SK-N-SH (cell line): ENCODE measurements at regions not wholly inside any gene's neighbourhood (a gene's known extent, or its start where the extent isn't known, plus 50 kb on each side); places are given as distances from the start of the nearest gene placed in this dataset.

Experiments used
- CTCF ChIA-PET: fragments of 300-600, 350-600 bp; formaldehyde crosslinking; extraction: SDS; loops from one replicate; lab custom pipeline; 2021; lab: Yijun Ruan, JAX
- POLR2A ChIA-PET: fragments of 350-600 bp; sonication (Branson Sonifier 250); formaldehyde crosslinking; extraction: SDS; loops from one replicate; lab custom pipeline; 2020; ENCODE audit warnings: antibody characterized with exemption, inconsistent platforms; lab: Yijun Ruan, JAX
- DNase-seq: peaks from one replicate; pipeline ENCODE4 v3.0.0; 2012
- H2AFZ ChIP-seq: fragments of 200-600 bp; sonication (generic); 2 replicates; pipeline ENCODE4 v1.8.1; 2016; ENCODE audit warnings: antibody characterized with exemption, mild to moderate bottlenecking, low read depth
- H3F3A ChIP-seq: fragments of 200-600 bp; sonication (generic); replicated peaks from 2 replicates; pipeline ENCODE3; 2016; ENCODE audit warnings: antibody characterized with exemption, mild to moderate bottlenecking; ENCODE audit not compliant: insufficient read depth
- H3K27ac ChIP-seq, 2 experiments: fragments of 200-500 bp in 1 of 2; fragments of 200-600 bp in 1 of 2; sonication (Bioruptor generic) in 1 of 2; sonication (generic), shearing (Covaris generic) in 1 of 2; 2 replicates each; pipeline versions ENCODE4 v1.5.1 to v1.6.1; 2014 to 2016; ENCODE audit warnings: low read depth in 2 of 2, inconsistent platforms in 1 of 2, low read length in 1 of 2, mild to moderate bottlenecking in 1 of 2, mixed read lengths in 1 of 2
- H3K27me3 ChIP-seq: fragments of 200-600 bp; sonication (generic), shearing (Covaris generic); 2 replicates; pipeline ENCODE4 v1.6.1; 2016; ENCODE audit warnings: mixed run types; ENCODE audit not compliant: insufficient read depth
- H3K36me3 ChIP-seq, 2 experiments: fragments of 200-500 bp in 1 of 2; fragments of 200-600 bp in 1 of 2; sonication (Bioruptor generic) in 1 of 2; sonication (generic) in 1 of 2; replicated peaks in 1 of 2; 2 replicates each; pipeline versions ENCODE3 to v1.5.1; 2014 to 2016; ENCODE audit warnings: low read length in 1 of 2, mild to moderate bottlenecking in 1 of 2; ENCODE audit not compliant: insufficient read depth in 2 of 2, control insufficient read depth in 1 of 2
- H3K4me1 ChIP-seq, 2 experiments: fragments of 200-500 bp in 1 of 2; fragments of 200-600 bp in 1 of 2; sonication (Bioruptor generic) in 1 of 2; sonication (generic), shearing (Covaris generic) in 1 of 2; 2 replicates each; pipeline versions ENCODE4 v1.5.1 to v1.6.1; 2014 to 2016; ENCODE audit warnings: low read depth in 1 of 2, low read length in 1 of 2, mixed run types in 1 of 2; ENCODE audit not compliant: insufficient read depth in 2 of 2, control insufficient read depth in 1 of 2
- H3K4me2 ChIP-seq: fragments of 200-600 bp; sonication (generic), shearing (Covaris generic); 2 replicates; pipeline ENCODE4 v1.6.1; 2017; ENCODE audit warnings: mixed run types
- H3K4me3 ChIP-seq, 2 experiments: fragments of 200-500 bp in 1 of 2; fragments of 200-600 bp in 1 of 2; sonication (Bioruptor generic) in 1 of 2; sonication (generic), shearing (Covaris generic) in 1 of 2; 2 replicates each; pipeline versions ENCODE4 v1.5.1 to v1.8.1; 2014 to 2016; ENCODE audit warnings: low read depth in 2 of 2, inconsistent platforms in 1 of 2, low read length in 1 of 2, mild to moderate bottlenecking in 1 of 2, mixed read lengths in 1 of 2, moderate library complexity in 1 of 2
- H3K79me2 ChIP-seq: fragments of 200-600 bp; sonication (generic); 2 replicates; pipeline ENCODE4 v1.8.1; 2017; ENCODE audit warnings: mild to moderate bottlenecking; ENCODE audit not compliant: insufficient read depth
- H3K9ac ChIP-seq: fragments of 200-600 bp; sonication (generic); 2 replicates; pipeline ENCODE4 v1.6.1; 2017; ENCODE audit warnings: mixed run types
- H3K9me2 ChIP-seq: fragments of 200-600 bp; sonication (generic); 2 replicates; pipeline ENCODE4 v1.6.1; 2017; ENCODE audit warnings: mixed run types
- H3K9me3 ChIP-seq: fragments of 200-600 bp; sonication (generic); 2 replicates; pipeline ENCODE4 v1.6.1; 2017; ENCODE audit warnings: mixed run types, mild to moderate bottlenecking, moderate library complexity
- H4K20me1 ChIP-seq: fragments of 200-600 bp; sonication (generic); 2 replicates; pipeline ENCODE4 v1.6.1; 2017; ENCODE audit warnings: mild to moderate bottlenecking, mixed run types; ENCODE audit not compliant: insufficient read depth
- CTCF ChIP-seq: fragments of 200-600 bp; sonication (generic); IDR thresholded peaks from 2 replicates; pipeline ENCODE4 v1.6.1; 2017; ENCODE audit warnings: antibody characterized with exemption, mild to moderate bottlenecking, moderate library complexity
- ELF1 ChIP-seq: IDR thresholded peaks from 2 replicates; pipeline ENCODE4 v1.4.0; 2012
- EP300 ChIP-seq, 2 experiments: IDR thresholded peaks; 2 replicates each; pipeline versions ENCODE4 v1.4.0 to v1.6.1; 2012; ENCODE audit warnings: borderline replicate concordance in 1 of 2, low read depth in 1 of 2, low read length in 1 of 2
- FOSL2 ChIP-seq: IDR thresholded peaks from 2 replicates; pipeline ENCODE4 v1.4.0; 2012; ENCODE audit warnings: low read depth, mild to moderate bottlenecking, moderate library complexity, borderline replicate concordance
- FOXM1 ChIP-seq: IDR thresholded peaks from 2 replicates; pipeline ENCODE4 v1.4.0; 2012; ENCODE audit warnings: low read depth, mild to moderate bottlenecking
- GABPA ChIP-seq: IDR thresholded peaks from 2 replicates; pipeline ENCODE4 v1.4.0; 2012; ENCODE audit warnings: low read depth, mild to moderate bottlenecking
- GATA2 ChIP-seq: sonication (generic); formaldehyde crosslinking; IDR thresholded peaks from 2 replicates; pipeline ENCODE4 v1.5.0; 2020; ENCODE audit warnings: mild to moderate bottlenecking, missing genetic modification reagents
- IRF3 ChIP-seq: fragments of 150-350 bp; IDR thresholded peaks from 2 replicates; pipeline ENCODE4 v1.6.1; 2016; ENCODE audit warnings: mild to moderate bottlenecking, low read depth, low read length
- JUND ChIP-seq: IDR thresholded peaks from 2 replicates; pipeline ENCODE4 v1.4.0; 2012
- MAX ChIP-seq: IDR thresholded peaks from 2 replicates; pipeline ENCODE4 v1.4.0; 2012; ENCODE audit warnings: low read depth
- MEF2A ChIP-seq: IDR thresholded peaks from 2 replicates; pipeline ENCODE4 v1.4.0; 2012; ENCODE audit warnings: low read depth, borderline replicate concordance
- NFIC ChIP-seq: IDR thresholded peaks from 2 replicates; pipeline ENCODE4 v1.4.0; 2012; ENCODE audit warnings: borderline replicate concordance
- PBX3 ChIP-seq: IDR thresholded peaks from 2 replicates; pipeline ENCODE4; 2012
- POLR2AphosphoS5 ChIP-seq: IDR thresholded peaks from 2 replicates; pipeline ENCODE4 v1.6.1; 2012; ENCODE audit warnings: low read depth, low read length
- RCOR1 ChIP-seq: fragments of 150-350 bp; IDR thresholded peaks from 2 replicates; pipeline ENCODE4 v1.6.1; 2017; ENCODE audit warnings: antibody characterized with exemption, low read length
- RFX5 ChIP-seq: IDR thresholded peaks from 2 replicates; pipeline ENCODE4 v1.6.1; 2012; ENCODE audit warnings: mild to moderate bottlenecking, improper control_type of control experiment, low read length
- RXRA ChIP-seq: IDR thresholded peaks from 2 replicates; pipeline ENCODE4 v1.4.0; 2012; ENCODE audit warnings: low read depth, mild to moderate bottlenecking, borderline replicate concordance
- SIN3A ChIP-seq: IDR thresholded peaks from 2 replicates; pipeline ENCODE4 v1.6.1; 2012; ENCODE audit warnings: low read depth, mild to moderate bottlenecking, low read length, moderate library complexity, borderline replicate concordance
- SMC3 ChIP-seq: IDR thresholded peaks from 2 replicates; pipeline ENCODE4 v1.6.1; 2012; ENCODE audit warnings: low read depth, low read length, improper control_type of control experiment
- TAF1 ChIP-seq: IDR thresholded peaks from 2 replicates; pipeline ENCODE4 v1.6.1; 2012; ENCODE audit warnings: low read depth, mild to moderate bottlenecking, low read length, moderate library complexity, borderline replicate concordance
- TEAD4 ChIP-seq: IDR thresholded peaks from 2 replicates; pipeline ENCODE4 v1.4.0; 2012; ENCODE audit warnings: mild to moderate bottlenecking, borderline replicate concordance; ENCODE audit not compliant: insufficient read depth
- USF2 ChIP-seq: fragments of 150-350 bp; IDR thresholded peaks from 2 replicates; pipeline ENCODE4 v1.6.1; 2017; ENCODE audit warnings: antibody characterized with exemption, low read length, low read depth, borderline replicate concordance
- YY1 ChIP-seq: IDR thresholded peaks from 2 replicates; pipeline ENCODE4 v1.4.0; 2012; ENCODE audit warnings: low read depth, mild to moderate bottlenecking
- WGBS: methylation state at CpG from one replicate; pipeline ENCODE4 v1.1.6; 2017; ENCODE audit warnings: low lambda C conversion rate; 5-methylcytosine and 5-hydroxymethylcytosine counted together

GRCh38 chr21:19523746-19524145, 1120.2 kb upstream of the TMPRSS15 start:
- POLR2A ChIA-PET = no interaction called here
- WGBS = 37% methylated on average over 2 of the region's 2 CpGs
- no peaks in the 10 kb centered on the region for H4K20me1 ChIP-seq
- no peak overlapping the region for H3K27ac ChIP-seq
- no peaks in the 10 kb centered on the region for H3K36me3 ChIP-seq
- H3K4me2 ChIP-seq = no peak overlapping the region
- CTCF ChIA-PET = no interaction called here
- H3K9me2 ChIP-seq = no peaks in the 10 kb centered on the region
- TF ChIP-seq SIN3A (no peak), FOXM1 (no peak), PBX3 (no peak), TAF1 (no peak), NFIC (no peak), EP300 (IDR thresholded peaks at IDR 0.05; ENCODE audit: borderline replicate concordance in 1 of 2, low read depth in 1 of 2, low read length in 1 of 2) (no peak), POLR2AphosphoS5 (no peak), GABPA (no peak), YY1 (no peak), IRF3 (no peak), MAX (no peak), RXRA (no peak), FOSL2 (no peak), JUND (no peak)
- H2AFZ ChIP-seq = no peak overlapping the region
- no peak overlapping the region for H3K4me3 ChIP-seq
- peaks cover 7% of the 10 kb centered on the region; the same call in 1 of the 2 replicates for H3K9me3 ChIP-seq
- no peak for DNase-seq
- H3F3A ChIP-seq = no peaks in the 10 kb centered on the region
- no peak overlapping the region for H3K9ac ChIP-seq
- no peaks in the 10 kb centered on the region for H3K4me1 ChIP-seq
- H3K79me2 ChIP-seq = no peaks in the 10 kb centered on the region
- H3K27me3 ChIP-seq = no peaks in the 10 kb centered on the region

- 3% methylated on average over 1 of the region's 1 CpG for WGBS
Measured at GRCh38 chr21:19529031-19529430, 1125.4 kb upstream of the TMPRSS15 start.

More at GRCh38 chr21:19529031-19529430, 1125.4 kb upstream of the TMPRSS15 start:
- H3F3A ChIP-seq = no peaks in the 10 kb centered on the region
- ChIA-PET POLR2A (no interaction called here), CTCF (no interaction called here)
- H3K4me2 ChIP-seq = no peak overlapping the region
- no peak for TF ChIP-seq SMC3
- no peak for TF ChIP-seq TEAD4
- TF ChIP-seq RFX5 = no peak
- TF ChIP-seq USF2 = no peak
- no peak for TF ChIP-seq MEF2A
- no peak for TF ChIP-seq EP300 (IDR thresholded peaks at IDR 0.05; ENCODE audit: borderline replicate concordance in 1 of 2, low read depth in 1 of 2, low read length in 1 of 2)
- TF ChIP-seq CTCF = no peak
- no peak for TF ChIP-seq RCOR1
- TF ChIP-seq ELF1 = no peak
- no peak for TF ChIP-seq GABPA
- TF ChIP-seq JUND = no peak
- TF ChIP-seq PBX3 = no peak
- no peak for TF ChIP-seq GATA2 (CRISPR knock-in tag)
- DNase-seq = no peak
- no peak overlapping the region for H3K27ac ChIP-seq
- H3K9me2 ChIP-seq = no peaks in the 10 kb centered on the region
- no peaks in the 10 kb centered on the region for H3K27me3 ChIP-seq
- H3K9ac ChIP-seq = no peak overlapping the region
- H3K36me3 ChIP-seq = no peaks in the 10 kb centered on the region
- no peaks in the 10 kb centered on the region for H3K4me1 ChIP-seq
- no peak overlapping the region for H2AFZ ChIP-seq
- no peaks in the 10 kb centered on the region for H4K20me1 ChIP-seq
- peaks cover 12% of the 10 kb centered on the region; the same call in 1 of the 2 replicates for H3K9me3 ChIP-seq
- H3K4me3 ChIP-seq = no peak overlapping the region
- no peaks in the 10 kb centered on the region; the same call in 1 of the 2 replicates for H3K79me2 ChIP-seq
